Heart left ventricle (tissue), 16 donors: ENCODE measurements at regions not wholly inside any gene's neighbourhood (a gene's known extent, or its start where the extent isn't known, plus 50 kb on each side); places are given as distances from the start of the nearest gene placed in this dataset.

Experiments used
- ATAC-seq, 4 donors: fragments of 200-7000 bp; cut with Tn5 transposase; one replicate each; pipeline ENCODE4 v1.9.1; 2020 to 2022; ENCODE audit warnings: moderate library complexity in 4 of 4, mild to moderate bottlenecking in 3 of 4, moderate number of reproducible peaks in 1 of 4
- DNase-seq, 5 donors: peaks; one replicate each; pipeline ENCODE4 v3.0.0-alpha.2; 2020
- H3K27ac ChIP-seq, 12 donors: fragments of 200-600 bp; sonication (generic) in 4 of 12; one replicate each; pipeline versions ENCODE4 v1.5.0 to v1.8.0; 2016 to 2022; ENCODE audit warnings: mild to moderate bottlenecking in 2 of 12
- H3K27me3 ChIP-seq, 9 donors: fragments of 200-600 bp; sonication (generic) in 2 of 9; one replicate each; pipeline versions ENCODE4 v1.5.1 to v1.8.0; 2016 to 2022; ENCODE audit warnings: mild to moderate bottlenecking in 3 of 9
- H3K36me3 ChIP-seq, 9 donors: fragments of 200-600 bp; sonication (generic) in 2 of 9; one replicate each; pipeline versions ENCODE4 v1.5.0 to v1.8.0; 2018 to 2022; ENCODE audit warnings: mild to moderate bottlenecking in 2 of 9
- H3K4me1 ChIP-seq, 12 donors: fragments of 200-600 bp; sonication (generic) in 4 of 12; one replicate each; pipeline versions ENCODE4 v1.5.0 to v1.8.0; 2016 to 2022; ENCODE audit warnings: mild to moderate bottlenecking in 3 of 12
- H3K4me3 ChIP-seq, 12 donors: fragments of 200-600 bp; sonication (generic) in 4 of 12; one replicate each; pipeline versions ENCODE4 v1.5.0 to v1.8.0; 2017 to 2022; ENCODE audit warnings: mild to moderate bottlenecking in 9 of 12, moderate library complexity in 4 of 12
- H3K9me3 ChIP-seq, 12 donors: fragments of 200-600 bp; sonication (generic) in 4 of 12; one replicate each; pipeline versions ENCODE4 v1.5.0 to v1.8.0; 2016 to 2022; ENCODE audit warnings: mild to moderate bottlenecking in 1 of 12
- CTCF ChIP-seq, 12 donors: fragments of 200-600 bp; sonication (generic) in 4 of 12; IDR thresholded peaks; one replicate each; pipeline versions ENCODE4 v1.5.0 to v1.8.0; 2018 to 2022; ENCODE audit warnings: antibody characterized with exemption in 12 of 12, mild to moderate bottlenecking in 5 of 12
- POLR2A ChIP-seq, 2 donors: fragments of 450-650 bp; IDR thresholded peaks; one replicate each; pipeline ENCODE4 v1.6.1; 2017; ENCODE audit warnings: antibody characterized with exemption in 2 of 2, mild to moderate bottlenecking in 2 of 2, moderate library complexity in 2 of 2
- WGBS, 4 donors: extraction: QIAGEN DNeasy Blood & Tissue Kit in 2 of 4; methylation state at CpG; one replicate each; pipeline versions ENCODE4 v1.1.5 to v1.1.7; 2013 to 2018; 5-methylcytosine and 5-hydroxymethylcytosine counted together
- intact Hi-C, 10 donors: fragments of 100-400 bp; cut with DNase I; formaldehyde crosslinking; loops; one replicate each; pipeline versions ENCODE4 v1.11.1 to v1.14.2; 2022
- donor health status: ischemic (EF 13 %, LVEDD 7.1; RV severe dilation, severe dysfunction).
- donor health status: healthy with polysubstance abuse.
- donor health status: DM: no; HTN: yes; CAD: no.
- donor health status: DM: no; HTN: no; CAD: no.
- donor health status: ischemic (EF 25% LVEDD 6.9; RV normal size, moderate dysfunction).
- donor health status: ischemic (EF 25% LVEDD 5.7; RV mildly dilated, moderate dysfunction).
- donor health status: healthy.
- donor health status: DM: yes; HTN: yes; CAD: no.
- donor health status: ischemic (EF 35%, LVEDD 5.7; RV mildly dilated, moderate dysfunction).
- donor health status: nonischemic (EF 11% LVEDD 7.7; RV severe dilation, severe dysfunction).
- donor health status: DM: yes; HTN: yes; CAD: no.
- donor health status: PGD.
- donor health status: ischemic (EF 29% LVEDD 5.4; RV normal size, mild dysfunction).
- donor health status: nonischemic (EF 23%, LVEDD 6.1; RV moderate dilation, normal function).

DNA sequence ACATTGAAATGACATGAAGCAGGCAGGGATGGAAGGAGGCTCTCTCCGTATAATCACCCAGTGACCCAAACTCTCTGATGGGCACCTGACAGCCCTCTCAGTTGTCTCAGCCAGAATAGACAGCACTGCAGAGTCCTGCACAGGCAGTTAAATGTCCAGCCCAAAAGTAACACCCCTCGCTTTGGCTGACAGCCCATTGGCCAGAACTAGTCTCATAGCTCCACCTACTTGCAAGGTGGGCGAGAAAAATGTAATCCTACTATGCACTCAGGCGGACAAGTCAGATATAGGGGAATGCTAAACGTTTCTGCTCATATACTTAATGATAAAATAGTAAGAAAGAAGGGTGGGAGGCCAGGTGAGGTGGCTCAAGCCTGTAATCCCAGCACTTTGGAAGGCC, 393.5 kb upstream of the JARID2 start:
- DNase-seq, result no peak
- no peaks in the 10 kb centered on the region for H3K9me3 ChIP-seq
- peaks cover 0 to 8% (median 0%) of the 10 kb centered on the region in 12 donors for H3K4me1 ChIP-seq
- no peak overlapping the region for H3K27ac ChIP-seq
- H3K27me3 ChIP-seq, result no peaks in the 10 kb centered on the region
- WGBS, 4 donors, result 93 to 96% (median 94%) methylated on average over 5 of the region's 5 CpGs
- no peaks in the 10 kb centered on the region for H3K36me3 ChIP-seq
- TF ChIP-seq CTCF (IDR thresholded peaks at IDR 0.05), result no peak
- no peak for TF ChIP-seq POLR2A (IDR thresholded peaks at IDR 0.05)
- intact Hi-C loops, result no loop called here
- ATAC-seq, result no peak
- no peak overlapping the region for H3K4me3 ChIP-seq

GRCh38 chr6:14856177-14856576, 389.7 kb upstream of the JARID2 start:
- Histone ChIP-seq H3K4me1 (peaks cover 0 to 11% (median 0%) of the 10 kb centered on the region in 12 donors), H3K9me3 (no peaks in the 10 kb centered on the region), H3K4me3 (no peak overlapping the region), H3K36me3 (no peaks in the 10 kb centered on the region), H3K27me3 (no peaks in the 10 kb centered on the region), H3K27ac (no peak overlapping the region)
- TF ChIP-seq CTCF (IDR thresholded peaks at IDR 0.05), result peak in 2 of 12 donors; percentile 15 to 23
- TF ChIP-seq POLR2A (IDR thresholded peaks at IDR 0.05), result no peak
- intact Hi-C loops, result no loop called here
- ATAC-seq (peak in 1 of 4 donors; percentile 47), DNase-seq (peak in 4 of 5 donors; percentile 40 to 51 (median 42))
- WGBS, 4 donors, result 74 to 84% (median 80%) methylated on average over 7 of the region's 7 CpGs

- Histone ChIP-seq H3K9me3 (no peaks in the 10 kb centered on the region), H3K4me1 (peaks cover 0 to 11% (median 0%) of the 10 kb centered on the region in 12 donors), H3K4me3 (peak overlapping the region in 1 of 12 donors; percentile 35), H3K27ac (no peak overlapping the region), H3K27me3 (no peaks in the 10 kb centered on the region), H3K36me3 (no peaks in the 10 kb centered on the region)
- intact Hi-C loops, result no loop called here
- DNase-seq (peak in 1 of 5 donors; percentile 10), ATAC-seq (no peak)
- WGBS, 4 donors, result 90 to 96% (median 92%) methylated on average over 9 of the region's 9 CpGs
- TF ChIP-seq POLR2A (IDR thresholded peaks at IDR 0.05) (no peak), CTCF (IDR thresholded peaks at IDR 0.05) (no peak)
Observed at GRCh38 chr6:14857001-14857400, 388.9 kb upstream of the JARID2 start.

DNA sequence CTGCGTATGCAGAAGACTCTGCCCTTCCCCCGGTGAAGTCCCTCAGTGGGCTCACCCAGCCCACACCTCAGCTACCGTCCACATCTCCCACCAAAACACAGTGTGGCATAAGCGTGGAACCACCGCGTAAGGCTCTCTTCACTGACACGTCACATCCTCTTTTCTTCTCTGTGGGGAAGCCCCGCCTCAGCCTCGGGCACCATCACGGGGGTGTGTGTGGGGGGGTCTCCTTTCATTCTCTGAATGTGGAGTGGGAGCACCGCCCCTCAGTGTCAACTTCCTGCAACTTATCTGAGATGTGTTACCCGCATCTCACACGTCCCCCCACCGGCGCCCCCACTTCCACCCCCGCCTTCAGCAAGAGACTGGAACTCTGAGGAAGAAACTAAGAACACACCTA, 388.4 kb upstream of the JARID2 start:
- peak overlapping the region in 1 of 12 donors; percentile 35 for H3K4me3 ChIP-seq
- no peaks in the 10 kb centered on the region for H3K9me3 ChIP-seq
- TF ChIP-seq CTCF (IDR thresholded peaks at IDR 0.05) (no peak), POLR2A (IDR thresholded peaks at IDR 0.05) (no peak)
- peaks cover 0 to 11% (median 0%) of the 10 kb centered on the region in 12 donors for H3K4me1 ChIP-seq
- H3K27ac ChIP-seq, result no peak overlapping the region
- H3K36me3 ChIP-seq, result no peaks in the 10 kb centered on the region
- ATAC-seq, result peak in 3 of 4 donors; percentile 9 to 55 (median 42)
- DNase-seq, result peak in 3 of 5 donors; percentile 29 to 68 (median 37)
- 75 to 83% (median 82%) methylated on average over 16 of the region's 16 CpGs for WGBS, 4 donors
- intact Hi-C loops, result no loop called here
- H3K27me3 ChIP-seq, result no peaks in the 10 kb centered on the region
